Non-pigmented ciliary epithelial cell (primary cell): ENCODE measurements at regions not wholly inside any gene's neighbourhood (a gene's known extent, or its start where the extent isn't known, plus 50 kb on each side); places are given as distances from the start of the nearest gene placed in this dataset.
"Not testable (repeated sequence)": the region's sequence is repeated elsewhere in the genome, so short reads cannot be mapped to it uniquely, and the experiment has no call there.

Experiments used
- DNase-seq: peaks from one replicate; pipeline ENCODE4 v3.0.0-alpha.2; 2010; ENCODE audit warnings: low read depth

DNA sequence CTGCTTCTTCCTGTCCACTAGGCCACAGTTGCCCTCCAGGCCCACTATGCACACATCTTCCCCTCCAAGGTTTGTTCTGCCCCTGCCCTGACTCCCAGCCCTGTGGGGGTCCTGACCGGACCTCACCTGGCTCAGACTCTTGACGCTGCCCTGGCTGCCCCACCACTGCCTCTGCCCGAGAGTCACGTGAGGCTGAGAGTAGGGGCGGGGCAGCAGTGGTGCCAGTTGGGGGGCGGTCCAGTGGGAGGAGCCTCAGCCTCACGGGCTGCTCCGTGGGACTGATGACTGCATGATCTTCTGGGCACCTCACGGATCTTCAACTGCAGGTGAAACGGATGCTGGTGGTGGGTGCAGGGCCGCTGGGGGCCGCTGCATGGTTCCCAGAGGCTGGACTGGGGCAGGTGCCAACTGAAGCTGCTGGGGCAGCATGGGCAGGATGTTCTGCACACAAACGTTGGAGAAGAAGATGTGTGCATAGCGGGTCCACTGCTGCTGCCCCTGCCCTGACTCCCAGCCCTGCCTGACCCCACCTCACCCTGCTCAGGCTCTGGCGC lies 77.6 kb downstream of the HHIPL2 start:
- DNase-seq, result not testable (repeated sequence)

DNA sequence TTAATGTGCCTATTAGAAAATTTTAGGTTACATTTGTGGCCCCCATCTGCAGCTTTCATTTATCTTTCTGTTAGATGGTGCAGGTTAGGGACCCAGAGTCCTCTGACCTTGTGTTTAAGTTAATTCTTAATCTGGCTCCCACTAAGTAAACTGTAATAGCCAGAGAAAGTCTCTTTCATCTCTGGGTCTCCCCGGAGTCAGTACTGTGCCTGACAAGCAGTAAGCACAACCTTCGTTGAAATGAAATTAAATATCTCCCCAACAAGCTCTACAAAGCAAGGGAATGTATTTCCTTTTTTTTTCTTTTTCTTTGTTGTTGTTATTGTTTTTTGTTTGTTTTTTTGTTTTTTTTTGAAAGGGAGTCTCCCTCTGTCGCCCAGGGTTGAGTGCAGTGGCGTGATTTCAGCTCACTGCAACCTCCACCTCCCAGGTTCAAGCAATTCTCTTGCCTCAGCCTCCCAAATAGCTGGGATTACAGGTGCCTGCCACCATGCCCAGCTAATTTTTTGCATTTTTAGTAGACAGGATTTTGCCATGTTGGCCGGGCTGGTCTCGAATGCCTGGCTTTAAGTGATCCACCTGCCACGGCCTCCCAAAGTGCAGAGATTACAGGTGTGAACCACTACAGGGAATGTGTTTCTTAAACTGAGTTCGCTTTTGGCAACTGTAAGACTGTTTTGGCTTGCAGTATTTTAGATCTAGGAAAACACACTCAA lies 81.6 kb downstream of the HHIPL2 start:
- DNase-seq, result no peak

DNA sequence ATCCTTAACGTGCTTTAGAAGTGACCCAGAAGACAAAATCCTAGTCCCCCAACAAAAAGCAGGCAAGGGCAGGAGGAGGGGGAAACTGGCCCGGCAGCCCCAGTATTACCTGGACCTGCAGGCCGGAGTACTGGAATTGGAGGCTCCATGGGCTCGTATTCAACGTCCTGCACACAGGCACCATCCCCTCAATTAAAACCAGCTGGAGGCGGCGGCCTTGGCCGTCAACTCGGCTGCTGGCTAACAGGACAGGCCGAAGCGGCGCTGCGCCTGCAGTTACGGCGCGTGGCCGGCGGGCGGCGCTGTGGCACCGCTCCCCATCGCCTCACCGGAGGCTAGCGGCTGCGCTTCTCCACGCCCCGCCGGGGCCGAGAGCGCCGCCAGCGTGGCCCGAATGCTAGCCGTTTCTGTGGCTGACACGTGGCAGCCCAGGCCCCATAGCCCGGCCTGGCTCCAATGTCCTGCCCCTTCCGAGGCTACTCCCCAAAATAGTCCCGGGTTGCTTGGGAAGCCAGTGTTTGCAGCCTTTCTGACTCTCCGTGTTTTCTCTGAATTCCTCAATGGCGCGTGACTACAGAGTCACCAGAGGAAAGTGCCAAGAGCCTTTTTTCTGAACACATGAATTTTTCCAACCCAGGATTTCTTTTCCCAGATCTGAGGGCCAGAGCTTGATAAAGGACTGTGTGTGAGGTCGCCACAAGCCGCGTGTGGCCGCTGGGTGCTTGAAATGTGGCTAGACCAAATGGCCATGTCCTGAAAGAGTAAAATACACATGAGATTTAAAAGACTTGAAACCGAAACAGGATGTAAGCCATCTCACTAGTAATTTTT lies 82.5 kb downstream of the HHIPL2 start:
- peak; percentile 74 for DNase-seq

DNA sequence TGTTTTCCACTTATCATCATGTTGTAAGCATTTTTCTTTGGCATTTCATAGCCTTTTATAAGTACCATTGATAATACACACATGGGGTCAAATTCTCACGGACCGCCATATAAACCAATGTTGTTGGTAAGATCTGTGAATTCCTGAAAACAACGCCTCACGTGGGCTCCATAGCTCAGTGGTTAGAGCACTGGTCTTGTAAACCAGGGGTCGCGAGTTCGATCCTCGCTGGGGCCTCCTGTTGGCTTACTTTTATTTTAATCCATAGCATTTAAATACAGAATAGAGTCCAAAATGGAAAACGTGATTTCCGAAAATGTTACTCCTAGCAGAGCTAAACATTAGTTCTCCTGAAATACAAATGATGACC lies 83.1 kb downstream of the HHIPL2 start:
- no peak for DNase-seq

DNA sequence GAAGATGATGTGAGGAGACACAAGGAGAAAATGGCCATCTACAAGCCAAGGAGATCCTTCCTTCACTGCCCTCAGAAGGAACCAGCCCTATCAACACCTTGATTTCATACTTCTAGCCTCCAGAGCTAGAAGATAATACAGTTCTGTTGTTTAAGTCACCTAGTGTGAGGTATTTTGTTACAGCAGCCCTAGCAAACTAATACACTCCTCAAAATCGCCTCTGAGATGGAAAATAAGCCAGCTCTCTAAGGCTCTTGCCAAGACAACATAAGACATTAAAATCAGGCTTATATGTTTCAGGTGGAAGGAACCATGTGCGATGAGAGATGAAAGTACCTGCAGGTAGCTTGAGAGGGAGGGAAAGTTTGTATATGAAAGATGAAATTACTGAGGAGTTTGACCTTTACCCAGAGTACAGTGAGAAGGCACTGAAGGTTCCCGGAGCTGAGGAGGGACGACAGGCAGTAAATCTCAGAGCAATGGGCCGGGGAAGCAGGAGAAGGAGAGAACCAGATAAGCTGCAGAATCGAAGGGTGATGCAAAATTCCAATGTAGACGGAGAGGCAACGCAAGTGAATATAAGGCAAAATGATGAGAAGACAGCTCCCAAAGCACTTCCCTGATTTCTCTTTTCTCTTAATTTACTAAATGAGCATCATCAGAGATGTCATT lies 84.7 kb downstream of the HHIPL2 start:
- DNase-seq, result no peak

DNA sequence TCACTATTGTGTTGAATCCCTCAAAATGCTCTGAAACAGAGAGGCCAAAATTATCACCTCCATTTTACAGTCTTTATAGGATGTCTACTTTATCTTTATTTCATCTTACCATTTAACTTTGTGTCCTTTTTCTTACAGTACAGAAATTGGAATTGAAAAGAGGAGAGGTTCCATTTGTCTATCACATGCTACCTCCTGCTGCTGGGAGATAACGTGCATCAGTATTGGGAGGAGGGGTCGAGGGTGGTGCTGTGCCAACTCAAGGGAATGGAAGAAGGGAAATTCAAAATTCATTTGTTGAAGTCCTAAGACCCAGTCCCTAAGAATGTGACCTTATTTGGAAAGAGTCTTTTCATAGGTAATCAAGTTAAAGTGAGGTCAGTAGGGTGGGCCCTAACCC lies 85.3 kb downstream of the HHIPL2 start:
- no peak for DNase-seq

DNA sequence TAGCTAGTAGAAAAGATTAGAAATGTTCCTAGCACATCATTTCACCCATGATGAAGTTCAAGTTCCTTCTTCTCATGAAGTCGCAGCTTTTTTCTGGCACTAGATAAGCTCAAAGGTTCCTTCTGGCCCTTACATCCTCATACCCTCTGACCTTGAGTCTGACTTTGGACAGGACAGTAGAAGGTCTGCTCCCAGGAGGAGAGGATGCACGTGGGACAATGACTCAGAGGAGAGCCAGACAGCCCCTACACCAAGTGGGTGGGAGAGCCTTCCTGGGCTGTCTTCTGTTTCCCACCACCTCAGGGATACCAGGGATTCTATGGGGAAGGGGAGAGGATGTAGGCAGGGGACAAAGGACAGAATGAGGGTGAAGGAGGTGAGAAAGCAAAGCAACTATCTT lies 86.0 kb downstream of the HHIPL2 start:
- no peak for DNase-seq

DNA sequence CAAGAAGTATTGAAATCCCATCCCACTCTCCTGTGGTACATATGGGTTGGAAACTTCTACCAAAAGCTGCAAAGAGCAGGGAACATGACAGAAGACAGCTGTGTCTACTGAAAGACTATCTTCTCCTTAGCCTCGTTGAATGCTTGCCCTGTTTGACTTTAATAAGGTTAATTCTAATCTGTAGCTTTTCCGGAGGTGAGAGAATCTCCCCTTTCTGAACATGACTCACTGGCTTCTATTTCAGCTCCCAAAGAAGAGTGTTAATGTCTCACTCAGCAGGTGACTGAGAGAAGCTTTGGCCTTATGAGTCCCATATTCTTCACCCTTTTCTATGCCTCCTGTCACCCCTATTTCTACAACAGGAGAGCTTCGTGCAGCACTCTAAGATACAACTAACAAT lies 88.3 kb downstream of the HHIPL2 start:
- DNase-seq, result no peak

DNA sequence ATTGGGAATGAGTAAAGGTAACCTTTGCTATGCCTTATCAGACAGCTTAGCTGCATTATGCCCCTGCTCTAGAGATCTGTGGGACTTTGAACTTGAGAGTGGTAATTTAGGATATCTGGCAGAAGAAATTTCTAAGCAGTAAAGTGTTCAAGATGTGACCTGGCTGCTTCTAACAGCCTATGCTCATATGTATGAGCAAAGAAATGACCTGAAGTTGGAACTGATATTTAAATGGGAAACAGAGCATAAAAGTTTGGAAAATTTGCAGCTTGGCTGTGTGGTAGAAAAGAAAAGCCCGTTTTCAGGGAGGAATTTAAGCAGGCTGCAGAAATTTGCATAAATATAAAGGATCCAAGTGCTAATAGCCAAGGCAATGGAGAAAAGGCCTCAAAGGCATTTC lies 90.4 kb downstream of the HHIPL2 start:
- DNase-seq, result no peak

DNA sequence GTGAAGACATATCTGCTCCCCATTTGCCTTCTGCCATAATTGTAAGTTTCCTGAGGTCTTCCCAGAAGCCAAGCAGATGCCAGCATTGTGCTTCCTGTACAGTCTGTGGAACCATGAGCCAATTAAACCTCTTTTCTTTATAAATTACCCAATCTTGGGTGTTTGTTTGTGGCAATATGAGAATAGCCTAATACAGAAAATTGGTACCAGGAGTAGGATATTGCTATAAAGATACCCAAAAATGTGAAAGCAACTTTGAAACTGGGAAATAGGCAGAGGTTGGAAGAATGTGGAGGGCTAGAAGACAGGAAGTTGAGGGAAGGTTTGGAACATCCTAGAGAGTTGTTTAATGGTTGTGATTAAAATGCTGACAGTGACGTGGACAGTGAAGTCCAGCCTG lies 90.8 kb downstream of the HHIPL2 start:
- DNase-seq, result no peak

DNA sequence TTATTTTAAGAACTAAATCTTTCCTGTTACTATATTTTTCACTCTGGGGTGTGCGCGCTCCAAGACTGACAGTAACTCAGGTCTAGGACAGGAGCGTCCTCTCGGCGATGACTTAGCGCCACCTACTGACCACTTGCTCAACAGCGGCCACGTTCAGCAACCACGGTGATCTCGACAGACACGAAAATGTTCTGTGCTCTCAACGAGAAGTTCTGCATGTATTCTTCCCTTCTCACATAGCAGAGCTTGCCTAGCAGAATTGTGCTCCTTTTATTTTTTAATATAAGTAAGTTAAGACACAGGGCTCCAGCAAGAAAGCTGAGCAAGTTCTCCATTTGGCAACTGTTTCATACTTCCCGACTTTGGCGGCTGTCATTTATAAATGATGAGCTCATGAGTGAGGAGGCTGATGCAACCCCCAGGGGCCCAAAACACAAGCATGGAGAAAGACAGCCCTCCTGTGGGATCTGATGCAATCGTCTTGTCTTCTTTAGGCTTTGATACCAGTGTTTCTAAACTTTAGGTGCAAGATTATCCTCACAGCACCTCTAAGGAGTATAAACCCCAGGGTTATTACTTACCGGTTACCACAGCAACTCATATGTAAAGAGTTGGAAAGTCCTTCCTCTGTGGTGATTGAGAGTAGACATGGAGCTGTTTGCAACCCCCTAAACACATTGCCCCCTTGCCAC lies 92.6 kb downstream of the HHIPL2 start:
- DNase-seq, result peak; percentile 60

DNA sequence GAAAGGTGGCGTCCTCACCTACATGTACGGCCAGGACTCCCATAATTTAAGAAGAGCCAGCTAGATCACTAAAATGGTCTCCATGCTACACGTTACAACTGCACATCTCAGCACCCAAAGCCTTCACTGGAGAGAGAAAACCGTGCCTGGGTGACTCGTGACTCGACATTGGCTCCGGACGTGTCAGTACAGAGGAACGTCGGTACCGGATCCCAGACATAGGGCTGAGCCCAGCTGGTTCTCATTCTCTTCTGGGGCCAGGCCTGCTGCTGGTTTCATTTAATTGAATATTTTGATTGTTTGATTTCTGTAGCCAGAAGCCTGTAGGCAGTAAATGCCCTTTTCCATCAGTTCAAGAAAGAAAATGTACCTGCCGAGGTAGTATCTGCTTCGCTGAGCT lies 93.1 kb downstream of the HHIPL2 start:
- DNase-seq, result no peak

DNA sequence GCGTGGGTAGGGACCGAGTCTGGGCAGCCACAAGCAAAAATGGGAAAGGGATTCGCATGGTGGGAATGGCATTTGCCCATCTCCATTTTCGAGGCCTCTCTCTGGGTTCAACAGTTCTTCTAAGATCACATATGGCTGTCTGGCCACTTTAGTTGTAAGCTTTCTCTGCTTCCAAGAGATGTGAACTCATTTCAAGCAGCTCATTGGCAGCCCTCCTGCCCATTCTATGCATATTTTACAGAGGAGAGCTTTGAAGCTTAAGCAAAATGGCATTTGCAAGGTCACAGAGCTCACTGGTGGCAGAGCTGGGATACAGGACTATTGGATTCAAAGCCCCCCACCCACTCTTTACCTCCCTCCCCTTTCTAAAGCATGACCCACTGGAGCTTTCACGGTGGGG lies 93.7 kb downstream of the HHIPL2 start:
- DNase-seq, result no peak

DNA sequence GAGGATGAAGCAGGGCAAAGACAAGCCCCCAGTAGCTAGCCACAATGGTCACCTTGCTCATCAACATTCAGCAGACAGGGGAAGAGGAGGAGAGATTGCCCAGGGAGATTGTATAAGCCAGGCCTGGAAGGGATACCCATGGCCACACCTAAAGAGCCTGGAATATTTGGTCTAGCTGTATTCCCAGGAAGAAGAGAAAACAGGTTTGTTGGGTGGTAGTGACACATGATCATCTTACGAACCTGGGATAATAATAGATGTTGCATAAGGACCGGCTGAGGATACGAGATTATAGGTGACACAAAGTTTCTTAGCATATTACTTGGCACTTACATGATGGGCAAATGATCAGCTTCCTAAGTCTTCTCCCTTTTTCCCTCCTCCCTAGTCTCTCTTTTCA lies 95.9 kb downstream of the HHIPL2 start:
- DNase-seq, result no peak

DNA sequence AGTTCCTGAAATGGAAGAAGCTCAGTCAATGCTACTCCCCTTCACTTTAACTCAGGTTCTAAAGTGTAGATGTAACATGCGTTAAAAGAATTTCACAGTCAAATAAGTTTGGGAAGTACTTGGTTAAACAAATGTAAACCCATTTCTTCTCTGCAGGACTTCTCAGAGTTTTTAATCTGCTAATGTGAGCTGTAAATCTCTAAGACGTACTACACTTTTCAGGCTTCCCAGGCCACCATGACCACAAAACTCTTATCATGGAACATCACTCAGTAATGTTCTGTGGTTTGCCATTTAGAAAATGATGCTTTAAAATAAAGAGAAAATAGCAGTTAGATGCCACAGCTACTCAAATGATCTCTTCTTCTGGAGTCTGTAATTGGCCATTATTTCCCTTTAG lies 104.3 kb downstream of the HHIPL2 start:
- no peak for DNase-seq

DNA sequence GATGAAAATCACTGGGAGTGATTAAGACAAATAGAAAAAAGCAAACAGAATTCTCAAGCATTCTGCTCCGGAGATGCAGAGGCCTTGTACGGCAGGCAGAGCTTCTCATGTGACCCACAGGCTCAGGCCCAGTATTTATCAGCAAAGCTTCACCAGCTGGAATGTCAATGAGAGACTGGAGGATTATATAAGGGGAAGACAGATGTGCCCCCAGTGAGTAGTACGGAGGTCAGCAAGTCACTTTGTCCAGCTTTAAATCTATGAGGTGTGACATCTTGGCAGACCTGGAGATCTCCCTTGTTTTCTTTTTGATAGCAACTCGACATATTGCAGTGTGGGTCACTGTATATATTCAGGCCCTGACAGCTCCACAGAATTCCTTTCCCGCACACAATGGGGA lies 106.8 kb downstream of the HHIPL2 start:
- no peak for DNase-seq

DNA sequence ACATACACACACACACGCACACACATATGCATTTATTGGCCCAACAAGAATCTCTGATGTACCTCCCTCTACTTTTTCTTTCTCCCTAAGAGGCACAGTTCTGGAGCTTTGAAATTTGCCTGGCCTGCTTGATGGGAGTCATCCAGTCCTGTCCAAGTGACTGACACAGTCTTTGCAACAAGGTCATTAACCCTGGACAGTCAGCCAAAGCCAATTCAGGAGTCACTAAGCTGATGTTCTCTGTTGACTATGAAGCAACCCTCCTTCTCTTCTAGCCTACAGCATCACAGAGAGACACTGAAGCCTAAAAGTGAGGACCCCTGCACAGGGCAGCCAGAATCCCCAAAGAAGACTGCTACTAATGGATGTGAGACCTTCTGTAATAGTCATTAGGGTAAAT lies 123.1 kb downstream of the HHIPL2 start:
- DNase-seq, result no peak

DNA sequence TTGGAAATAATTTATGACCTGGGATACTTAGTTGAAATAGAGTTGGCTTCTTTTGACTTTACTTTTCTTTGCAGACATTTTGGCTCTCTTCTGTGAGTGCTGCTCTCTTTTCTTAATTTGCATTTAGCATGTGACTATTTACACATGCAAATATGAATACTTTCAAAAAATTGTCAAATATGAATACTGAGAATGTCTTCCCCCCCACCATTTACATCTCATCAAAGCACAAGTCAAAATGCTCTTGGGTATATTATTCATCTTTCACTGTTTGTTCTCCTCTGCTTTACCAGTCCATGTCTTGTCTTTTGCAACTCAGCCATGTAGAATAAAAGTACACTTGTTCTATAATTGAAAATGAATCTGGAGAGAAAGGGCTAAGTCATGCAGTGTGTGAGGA lies 126.5 kb downstream of the HHIPL2 start:
- no peak for DNase-seq

DNA sequence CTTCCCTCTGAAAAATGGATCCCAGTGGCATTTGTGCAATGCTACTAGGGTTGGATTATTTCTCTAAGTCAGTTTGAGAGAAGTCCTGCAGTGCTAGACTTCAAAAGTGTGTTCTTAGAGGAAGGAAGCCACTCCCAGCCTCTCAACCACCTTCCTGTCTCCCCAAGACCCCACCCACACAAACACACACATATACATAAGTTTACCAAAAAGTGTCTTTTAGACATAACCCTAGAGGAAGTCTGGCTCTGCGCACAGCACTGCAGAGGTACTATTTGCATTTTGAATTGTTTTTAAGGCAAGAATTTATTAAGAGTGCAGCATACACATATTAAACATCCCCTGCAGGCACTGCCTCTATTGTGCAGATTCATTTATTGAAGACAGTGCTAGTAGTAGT lies 127.3 kb downstream of the HHIPL2 start:
- DNase-seq, result no peak

DNA sequence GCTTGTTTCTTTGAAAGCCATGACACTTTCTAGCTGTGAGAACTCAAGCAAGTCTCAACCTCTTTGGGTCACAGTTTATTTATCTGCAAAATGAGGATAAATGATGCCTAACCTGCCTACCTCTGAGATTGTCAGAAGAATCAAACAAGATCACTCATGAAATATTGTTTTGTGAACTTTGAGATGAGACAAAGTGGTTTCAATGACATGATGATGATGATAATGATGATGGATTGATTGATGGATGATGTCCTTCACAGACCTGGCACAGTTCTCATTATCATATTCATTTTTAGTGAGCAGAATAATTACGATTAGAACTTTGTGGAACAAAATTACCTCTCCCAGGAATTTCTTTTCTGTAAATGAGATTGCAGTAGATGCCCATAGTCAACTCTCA lies 129.2 kb downstream of the HHIPL2 start:
- DNase-seq, result no peak

DNA sequence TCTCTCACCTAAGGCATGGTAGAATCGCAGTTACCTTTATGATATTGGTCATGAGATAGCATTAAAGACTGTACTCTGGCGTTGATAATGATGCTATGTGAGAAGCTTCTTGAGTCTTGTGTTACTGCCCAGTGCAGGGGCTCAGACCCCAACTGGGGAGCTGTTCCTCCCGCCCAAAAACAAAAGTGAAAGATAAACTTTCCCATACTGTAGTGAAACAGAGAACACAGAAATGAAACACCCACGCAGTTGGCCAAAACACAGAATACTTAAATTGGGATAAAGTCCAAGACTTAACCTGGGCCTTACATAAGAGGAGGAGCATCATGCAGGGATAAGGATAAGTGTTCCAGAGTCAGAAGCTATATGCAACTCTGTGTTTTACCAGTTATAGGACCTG lies 130.6 kb downstream of the HHIPL2 start:
- no peak for DNase-seq
